ENCODE measurements at regions not wholly inside any gene's neighbourhood (a gene's known extent, or its start where the extent isn't known, plus 50 kb on each side); places are given as distances from the start of the nearest gene placed in this dataset.

DNA sequence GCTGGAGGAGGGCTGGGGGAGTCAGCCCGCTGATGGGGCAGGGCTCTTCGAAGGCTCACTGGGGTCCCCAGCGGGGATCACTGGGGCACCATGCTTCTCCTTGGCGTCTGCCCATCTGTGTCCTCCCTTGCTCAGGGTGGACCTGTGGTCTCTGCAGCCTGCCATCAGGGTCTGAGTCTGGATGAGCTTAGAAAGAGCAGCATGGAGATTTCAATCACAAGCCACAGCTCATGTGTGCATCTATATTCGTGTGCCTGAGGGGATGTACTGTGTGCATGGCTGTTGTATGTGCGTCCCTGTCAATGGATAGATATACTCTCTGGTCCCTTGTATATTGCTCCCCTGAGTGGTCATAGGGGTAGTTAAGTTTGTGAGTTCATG, 126.6 kb upstream of the SDK2 start:
- TF ChIP-seq, protein P1, sequence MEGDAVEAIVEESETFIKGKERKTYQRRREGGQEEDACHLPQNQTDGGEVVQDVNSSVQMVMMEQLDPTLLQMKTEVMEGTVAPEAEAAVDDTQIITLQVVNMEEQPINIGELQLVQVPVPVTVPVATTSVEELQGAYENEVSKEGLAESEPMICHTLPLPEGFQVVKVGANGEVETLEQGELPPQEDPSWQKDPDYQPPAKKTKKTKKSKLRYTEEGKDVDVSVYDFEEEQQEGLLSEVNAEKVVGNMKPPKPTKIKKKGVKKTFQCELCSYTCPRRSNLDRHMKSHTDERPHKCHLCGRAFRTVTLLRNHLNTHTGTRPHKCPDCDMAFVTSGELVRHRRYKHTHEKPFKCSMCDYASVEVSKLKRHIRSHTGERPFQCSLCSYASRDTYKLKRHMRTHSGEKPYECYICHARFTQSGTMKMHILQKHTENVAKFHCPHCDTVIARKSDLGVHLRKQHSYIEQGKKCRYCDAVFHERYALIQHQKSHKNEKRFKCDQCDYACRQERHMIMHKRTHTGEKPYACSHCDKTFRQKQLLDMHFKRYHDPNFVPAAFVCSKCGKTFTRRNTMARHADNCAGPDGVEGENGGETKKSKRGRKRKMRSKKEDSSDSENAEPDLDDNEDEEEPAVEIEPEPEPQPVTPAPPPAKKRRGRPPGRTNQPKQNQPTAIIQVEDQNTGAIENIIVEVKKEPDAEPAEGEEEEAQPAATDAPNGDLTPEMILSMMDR (IDR thresholded peaks at IDR 0.05): no peak
- TF ChIP-seq POLR2AphosphoS5 (IDR thresholded peaks at IDR 0.05) (no peak), POLR2A (IDR thresholded peaks at IDR 0.05) (no peak)

Measured in prostate gland (tissue), 2 donors.